ENCODE measurements at regions not wholly inside any gene's neighbourhood (a gene's known extent, or its start where the extent isn't known, plus 50 kb on each side); places are given as distances from the start of the nearest gene placed in this dataset.
A peak's percentile ranks its signal among the peaks of the same experiment; 100 is the strongest.

DNA sequence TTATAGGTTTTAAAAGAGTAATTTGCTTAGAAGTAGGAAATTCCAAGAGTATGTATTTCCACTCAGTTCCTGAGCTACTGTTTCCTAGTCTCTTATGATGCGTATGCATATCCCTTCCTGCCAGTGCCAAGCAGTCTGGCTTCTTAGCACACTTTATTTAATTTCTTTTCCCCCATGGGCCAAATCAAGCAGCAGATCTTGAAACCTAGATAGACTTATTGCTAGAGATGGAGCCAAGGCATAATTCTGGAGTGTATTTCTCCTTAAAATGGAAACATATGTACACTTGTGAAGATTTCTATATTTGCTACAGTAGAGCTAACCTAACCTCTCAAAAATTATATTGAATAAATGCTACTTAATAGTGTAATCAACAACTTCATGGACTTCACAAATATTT lies 2337.6 kb downstream of the PCDH7 start:
- H3K4me3 ChIP-seq (ENCODE audit: extremely low read depth, insufficient read depth, low read length, poor library complexity, severe bottlenecking) = no peak overlapping the region
- no peaks in the 10 kb centered on the region for H3K36me3 ChIP-seq (ENCODE audit: control insufficient read depth, insufficient read depth, low read length)
- H3K27ac ChIP-seq (ENCODE audit: low read depth, low read length, severe bottlenecking) = no peak overlapping the region
- WGBS, 2 experiments (ENCODE audit: insufficient coverage in 2 of 2) = 100% methylated on average over 1 of the region's 1 CpG; no CpG with 5 or more reads in 1 of the 2 experiments
- H3K4me1 ChIP-seq (ENCODE audit: control insufficient read depth, insufficient read depth, low read length, poor library complexity, severe bottlenecking) = no peaks in the 10 kb centered on the region
- H3K9me3 ChIP-seq (ENCODE audit: control insufficient read depth, low read length) = no peaks in the 10 kb centered on the region

DNA sequence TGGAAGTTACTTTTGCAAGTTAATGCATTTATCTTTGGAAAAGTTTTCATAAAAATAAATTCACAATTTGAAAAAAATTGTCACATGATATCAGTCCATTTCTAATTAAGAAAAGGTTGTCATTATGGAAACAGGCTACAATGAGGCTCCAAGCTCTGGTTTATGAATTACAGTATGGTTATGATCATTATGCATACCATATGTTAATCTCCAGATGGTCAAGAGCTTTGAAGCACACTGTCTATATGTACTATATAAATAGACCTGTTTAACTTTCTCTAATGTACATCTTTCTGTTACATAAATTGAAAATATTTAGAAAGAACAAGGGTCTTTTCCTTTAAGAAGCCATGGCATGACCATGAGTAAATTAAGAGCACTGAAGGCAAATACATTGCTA lies 2338.8 kb downstream of the PCDH7 start:
- peaks cover 4% of the 10 kb centered on the region for H3K4me1 ChIP-seq (ENCODE audit: control insufficient read depth, insufficient read depth, low read length, poor library complexity, severe bottlenecking)
- H3K4me3 ChIP-seq (ENCODE audit: extremely low read depth, insufficient read depth, low read length, poor library complexity, severe bottlenecking) = no peak overlapping the region
- no peaks in the 10 kb centered on the region for H3K9me3 ChIP-seq (ENCODE audit: control insufficient read depth, low read length)
- H3K27ac ChIP-seq (ENCODE audit: low read depth, low read length, severe bottlenecking) = no peak overlapping the region
- H3K36me3 ChIP-seq (ENCODE audit: control insufficient read depth, insufficient read depth, low read length) = no peaks in the 10 kb centered on the region

DNA sequence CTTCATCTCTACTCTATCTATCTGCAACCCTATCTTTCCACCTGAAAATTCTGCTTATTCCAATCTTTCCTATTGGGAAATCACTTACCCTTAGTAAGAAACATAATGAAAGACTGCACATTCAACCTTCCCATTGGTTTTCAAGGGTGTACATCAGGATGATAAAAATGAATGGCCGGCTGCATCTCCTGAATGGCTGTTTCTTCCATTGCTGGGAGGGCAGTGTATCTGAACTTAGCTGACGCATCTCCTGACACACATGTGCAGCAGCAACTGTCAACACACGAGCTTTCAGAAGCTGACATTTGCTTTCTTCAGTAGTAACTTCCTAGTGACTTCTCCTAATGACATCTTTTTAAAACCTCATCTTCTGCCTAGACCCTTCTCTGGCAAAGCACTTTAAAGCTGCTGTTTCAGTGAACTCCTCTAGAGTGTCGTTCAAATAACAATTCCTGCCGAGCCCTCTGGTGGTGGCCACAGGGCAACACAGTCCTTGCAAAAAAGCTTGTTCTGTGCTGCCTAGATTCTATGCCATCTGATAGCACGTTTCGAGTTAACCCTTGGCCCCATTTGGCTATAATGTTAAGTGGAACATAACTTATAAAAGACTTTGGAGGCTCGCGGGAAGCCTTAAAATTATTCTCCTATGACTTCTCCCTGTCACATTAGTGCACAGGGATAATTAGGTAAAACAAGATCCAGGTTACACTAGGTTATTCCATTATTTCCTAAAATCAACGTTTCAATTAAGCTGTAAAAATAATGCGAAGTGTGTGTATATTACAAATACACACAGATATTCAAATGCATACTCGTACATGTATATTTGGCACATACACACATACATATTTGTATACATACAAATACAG lies 2340.7 kb downstream of the PCDH7 start:
- 41 to 50% methylated on average over 5 of the region's 12 CpGs for WGBS, 2 experiments (ENCODE audit: insufficient coverage in 2 of 2)
- H3K4me3 ChIP-seq (ENCODE audit: extremely low read depth, insufficient read depth, low read length, poor library complexity, severe bottlenecking) = no peak overlapping the region
- H3K27ac ChIP-seq (ENCODE audit: low read depth, low read length, severe bottlenecking) = no peak overlapping the region
- peaks cover 5% of the 10 kb centered on the region for H3K4me1 ChIP-seq (ENCODE audit: control insufficient read depth, insufficient read depth, low read length, poor library complexity, severe bottlenecking)
- H3K9me3 ChIP-seq (ENCODE audit: control insufficient read depth, low read length) = no peaks in the 10 kb centered on the region
- H3K36me3 ChIP-seq (ENCODE audit: control insufficient read depth, insufficient read depth, low read length) = no peaks in the 10 kb centered on the region

DNA sequence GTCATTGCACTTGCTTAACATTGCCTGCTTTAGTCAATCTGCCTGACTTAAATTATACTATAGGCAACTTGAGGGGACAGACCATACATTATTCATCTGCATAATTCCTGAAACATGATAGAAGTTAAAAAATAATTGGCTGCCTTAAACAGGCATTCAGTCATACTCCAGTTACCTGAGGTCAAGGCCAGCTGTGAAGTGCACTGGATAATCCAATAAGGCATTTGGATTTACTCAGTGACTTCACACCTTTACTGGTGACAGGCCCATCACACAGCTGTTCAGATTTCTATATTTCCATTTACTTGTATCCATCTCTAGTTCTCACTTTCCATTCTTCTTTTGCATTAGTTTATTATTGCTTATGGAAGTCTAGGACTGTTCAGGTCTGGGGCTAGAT lies 2341.6 kb downstream of the PCDH7 start:
- Histone ChIP-seq H3K27ac (ENCODE audit: low read depth, low read length, severe bottlenecking) (no peak overlapping the region), H3K4me3 (ENCODE audit: extremely low read depth, insufficient read depth, low read length, poor library complexity, severe bottlenecking) (no peak overlapping the region)

DNA sequence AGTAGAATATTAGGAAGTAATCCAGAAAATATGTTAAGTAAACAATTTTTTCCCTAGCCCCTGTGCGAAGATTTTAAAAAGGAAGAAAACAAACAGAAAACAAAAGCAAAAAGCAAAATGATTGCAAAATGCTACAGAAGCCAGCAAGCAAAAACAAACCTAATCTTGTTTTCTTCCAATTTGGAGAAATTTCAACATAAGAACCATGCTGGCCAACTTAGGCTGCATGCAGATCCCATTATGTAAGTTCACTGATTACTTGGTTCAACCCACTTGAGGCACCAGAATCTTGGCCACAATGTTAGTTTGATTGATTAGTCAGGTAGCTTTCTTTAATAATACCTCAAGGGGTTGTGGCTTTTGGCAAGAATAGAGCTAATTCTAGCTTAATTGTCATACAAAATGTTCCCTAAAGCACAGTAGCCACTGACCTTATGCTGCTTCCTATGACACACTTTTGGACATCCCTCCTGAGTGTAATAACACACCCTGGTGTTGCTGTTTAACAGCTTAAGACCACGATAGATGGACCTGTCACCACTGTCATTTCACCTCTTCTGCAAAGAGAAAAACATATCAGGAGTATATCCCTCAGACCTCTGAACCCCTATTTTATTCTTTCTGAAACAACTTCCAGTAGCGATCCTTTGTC lies 2342.1 kb downstream of the PCDH7 start:
- WGBS, 2 experiments (ENCODE audit: insufficient coverage in 2 of 2) = 85 to 96% methylated on average over 2 of the region's 3 CpGs
- H3K9me3 ChIP-seq (ENCODE audit: control insufficient read depth, low read length) = no peaks in the 10 kb centered on the region
- peaks cover 5% of the 10 kb centered on the region for H3K4me1 ChIP-seq (ENCODE audit: control insufficient read depth, insufficient read depth, low read length, poor library complexity, severe bottlenecking)
- no peaks in the 10 kb centered on the region for H3K36me3 ChIP-seq (ENCODE audit: control insufficient read depth, insufficient read depth, low read length)
- no peak overlapping the region for H3K4me3 ChIP-seq (ENCODE audit: extremely low read depth, insufficient read depth, low read length, poor library complexity, severe bottlenecking)
- peak overlapping the region; percentile 79 for H3K27ac ChIP-seq (ENCODE audit: low read depth, low read length, severe bottlenecking)

More for the DNA sequence above, 2341.6 kb downstream of the PCDH7 start:
- Histone ChIP-seq H3K4me1 (ENCODE audit: control insufficient read depth, insufficient read depth, low read length, poor library complexity, severe bottlenecking) (peaks cover 5% of the 10 kb centered on the region), H3K9me3 (ENCODE audit: control insufficient read depth, low read length) (no peaks in the 10 kb centered on the region), H3K36me3 (ENCODE audit: control insufficient read depth, insufficient read depth, low read length) (no peaks in the 10 kb centered on the region)

DNA sequence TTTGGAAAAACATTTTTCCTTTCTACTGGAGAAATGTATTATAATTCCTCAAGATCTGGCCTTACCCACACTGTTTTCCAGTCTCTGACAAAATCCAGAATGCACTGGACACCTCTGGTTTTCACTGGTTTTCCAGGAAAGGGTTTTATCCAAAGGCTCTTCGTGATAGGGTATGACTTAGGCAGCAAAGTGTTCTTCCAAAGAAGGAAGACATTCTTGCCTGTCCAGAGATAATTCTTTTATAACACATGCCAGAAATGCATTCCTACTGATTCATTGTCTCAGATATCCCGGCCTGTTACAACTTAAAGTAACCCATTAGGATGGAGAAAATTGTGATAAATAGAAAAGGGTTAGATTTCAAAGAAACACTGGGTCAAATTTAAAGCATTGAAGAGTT lies 2343.1 kb downstream of the PCDH7 start:
- Histone ChIP-seq H3K9me3 (ENCODE audit: control insufficient read depth, low read length) (no peaks in the 10 kb centered on the region), H3K4me3 (ENCODE audit: extremely low read depth, insufficient read depth, low read length, poor library complexity, severe bottlenecking) (no peak overlapping the region), H3K27ac (ENCODE audit: low read depth, low read length, severe bottlenecking) (peak overlapping the region; percentile 79), H3K36me3 (ENCODE audit: control insufficient read depth, insufficient read depth, low read length) (no peaks in the 10 kb centered on the region), H3K4me1 (ENCODE audit: control insufficient read depth, insufficient read depth, low read length, poor library complexity, severe bottlenecking) (peaks cover 5% of the 10 kb centered on the region)
- 67 to 83% methylated on average over 1 of the region's 2 CpGs for WGBS, 2 experiments (ENCODE audit: insufficient coverage in 2 of 2)

DNA sequence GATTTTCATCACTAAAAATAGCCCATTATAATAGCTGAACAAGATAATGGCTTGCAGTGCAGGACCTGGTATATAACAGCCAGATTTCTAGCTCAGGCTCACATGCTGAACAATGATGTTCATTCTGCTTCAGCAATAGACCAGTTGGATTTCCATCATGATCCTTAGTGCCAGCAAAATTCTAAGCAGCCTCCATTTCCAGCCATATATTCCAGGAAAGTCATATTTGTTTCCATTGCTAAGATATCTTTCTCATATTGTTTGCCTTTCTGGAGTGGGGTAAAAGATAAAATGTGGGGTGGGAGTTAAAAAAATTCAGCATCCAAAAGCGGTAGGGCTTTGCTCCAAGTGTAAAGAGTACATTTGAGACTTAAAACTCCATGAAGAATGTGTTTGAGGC lies 2344.1 kb downstream of the PCDH7 start:
- Histone ChIP-seq H3K36me3 (ENCODE audit: control insufficient read depth, insufficient read depth, low read length) (no peaks in the 10 kb centered on the region), H3K4me1 (ENCODE audit: control insufficient read depth, insufficient read depth, low read length, poor library complexity, severe bottlenecking) (peaks cover 5% of the 10 kb centered on the region), H3K27ac (ENCODE audit: low read depth, low read length, severe bottlenecking) (no peak overlapping the region), H3K4me3 (ENCODE audit: extremely low read depth, insufficient read depth, low read length, poor library complexity, severe bottlenecking) (no peak overlapping the region), H3K9me3 (ENCODE audit: control insufficient read depth, low read length) (peaks cover 3% of the 10 kb centered on the region)
- 100% methylated on average over 1 of the region's 1 CpG; no CpG with 5 or more reads in 1 of the 2 experiments for whole genome bisulfite sequencing, 2 experiments (ENCODE audit: insufficient coverage in 2 of 2)

DNA sequence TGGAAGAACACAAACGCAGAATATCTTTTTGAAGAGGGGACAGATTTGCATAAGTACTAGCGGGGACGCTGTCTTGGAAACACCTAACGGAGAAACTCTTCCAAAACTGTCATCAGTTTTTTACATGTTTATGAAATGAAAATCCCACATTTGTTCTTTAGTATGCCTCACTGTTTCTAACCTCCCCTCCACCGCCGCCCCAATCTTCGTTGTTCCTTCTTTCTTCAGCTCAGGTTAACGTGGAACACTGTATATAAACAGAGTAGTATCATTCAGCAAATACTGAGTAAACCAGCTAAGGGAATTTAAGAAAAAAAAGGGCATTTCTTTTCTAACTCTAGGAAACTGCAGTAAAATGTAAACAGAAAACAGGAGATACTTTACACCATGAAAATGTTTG lies 2345.6 kb downstream of the PCDH7 start:
- Histone ChIP-seq H3K9me3 (ENCODE audit: control insufficient read depth, low read length) (peaks cover 13% of the 10 kb centered on the region), H3K4me3 (ENCODE audit: extremely low read depth, insufficient read depth, low read length, poor library complexity, severe bottlenecking) (no peak overlapping the region), H3K27ac (ENCODE audit: low read depth, low read length, severe bottlenecking) (no peak overlapping the region), H3K4me1 (ENCODE audit: control insufficient read depth, insufficient read depth, low read length, poor library complexity, severe bottlenecking) (peaks cover 5% of the 10 kb centered on the region), H3K36me3 (ENCODE audit: control insufficient read depth, insufficient read depth, low read length) (no peaks in the 10 kb centered on the region)
- WGBS, 2 experiments (ENCODE audit: insufficient coverage in 2 of 2) = 94 to 100% methylated on average over 3 to 4 of the region's 8 CpGs

DNA sequence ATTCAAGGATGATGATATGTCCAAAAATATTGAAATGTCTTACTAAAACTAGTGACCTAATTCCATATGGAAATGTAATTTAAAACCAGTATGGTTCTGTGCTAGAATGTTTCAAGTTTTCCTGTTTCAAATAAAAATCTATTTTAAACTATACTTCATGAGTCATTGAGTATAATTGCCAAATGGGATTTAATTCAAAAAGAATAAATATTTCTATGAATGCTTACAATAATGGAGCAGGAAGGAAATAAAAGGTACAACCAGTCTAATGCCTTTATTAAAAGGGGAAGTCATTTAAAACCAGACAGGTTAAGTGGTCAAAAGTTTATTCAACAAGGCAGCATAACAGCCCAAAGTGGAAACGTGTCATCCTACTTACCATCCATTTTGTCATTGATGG lies 2347.1 kb downstream of the PCDH7 start:
- WGBS, 2 experiments (ENCODE audit: insufficient coverage in 2 of 2) = no CpG with 5 or more reads among the region's 1 CpG
- H3K4me3 ChIP-seq (ENCODE audit: extremely low read depth, insufficient read depth, low read length, poor library complexity, severe bottlenecking) = no peak overlapping the region
- H3K4me1 ChIP-seq (ENCODE audit: control insufficient read depth, insufficient read depth, low read length, poor library complexity, severe bottlenecking) = peaks cover 10% of the 10 kb centered on the region
- H3K27ac ChIP-seq (ENCODE audit: low read depth, low read length, severe bottlenecking) = no peak overlapping the region
- no peaks in the 10 kb centered on the region for H3K36me3 ChIP-seq (ENCODE audit: control insufficient read depth, insufficient read depth, low read length)
- H3K9me3 ChIP-seq (ENCODE audit: control insufficient read depth, low read length) = peaks cover 13% of the 10 kb centered on the region

DNA sequence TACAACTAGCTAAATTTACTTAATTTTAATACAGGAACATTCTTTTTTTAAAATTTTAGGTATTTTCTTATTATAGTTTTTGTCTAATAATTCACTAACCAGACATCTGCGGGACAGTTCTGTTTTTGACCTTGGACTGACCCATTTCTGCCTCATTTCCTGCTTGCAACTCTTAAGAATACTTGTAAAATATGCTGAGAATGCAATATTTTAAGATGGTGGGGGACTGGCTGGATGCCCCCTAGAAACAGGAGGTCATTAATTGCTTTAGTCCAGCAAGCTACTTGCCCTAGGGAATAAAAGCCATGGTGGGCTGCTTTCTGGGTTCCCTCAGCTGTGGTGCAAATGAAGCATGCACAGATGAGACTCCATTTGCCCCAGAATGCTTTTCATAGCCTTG lies 2348.4 kb downstream of the PCDH7 start:
- Histone ChIP-seq H3K36me3 (ENCODE audit: control insufficient read depth, insufficient read depth, low read length) (no peaks in the 10 kb centered on the region), H3K9me3 (ENCODE audit: control insufficient read depth, low read length) (peaks cover 13% of the 10 kb centered on the region), H3K4me1 (ENCODE audit: control insufficient read depth, insufficient read depth, low read length, poor library complexity, severe bottlenecking) (peaks cover 13% of the 10 kb centered on the region), H3K27ac (ENCODE audit: low read depth, low read length, severe bottlenecking) (no peak overlapping the region), H3K4me3 (ENCODE audit: extremely low read depth, insufficient read depth, low read length, poor library complexity, severe bottlenecking) (no peak overlapping the region)
- no CpG with 5 or more reads among the region's 1 CpG for WGBS, 2 experiments (ENCODE audit: insufficient coverage in 2 of 2)

DNA sequence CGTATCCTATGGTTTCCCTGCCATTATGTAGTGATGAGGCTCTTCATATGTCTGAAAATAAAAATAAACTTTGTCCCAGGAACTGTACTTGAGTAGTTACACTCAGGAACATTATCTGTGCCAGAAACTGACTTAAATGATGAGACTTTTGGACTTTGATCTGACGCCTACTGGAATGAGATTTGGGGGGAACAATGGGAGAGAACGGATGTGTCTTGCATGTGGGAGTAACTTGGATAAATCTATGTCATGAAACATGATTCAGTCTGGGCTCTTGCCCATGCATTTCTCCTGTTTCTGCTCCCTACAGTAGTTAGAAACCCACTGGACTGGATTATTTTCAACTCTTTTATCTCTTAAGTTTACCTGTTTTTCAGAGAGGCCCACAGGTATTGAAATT lies 2351.4 kb downstream of the PCDH7 start:
- Histone ChIP-seq H3K36me3 (ENCODE audit: control insufficient read depth, insufficient read depth, low read length) (no peaks in the 10 kb centered on the region), H3K4me1 (ENCODE audit: control insufficient read depth, insufficient read depth, low read length, poor library complexity, severe bottlenecking) (peaks cover 11% of the 10 kb centered on the region), H3K9me3 (ENCODE audit: control insufficient read depth, low read length) (peaks cover 13% of the 10 kb centered on the region), H3K27ac (ENCODE audit: low read depth, low read length, severe bottlenecking) (no peak overlapping the region), H3K4me3 (ENCODE audit: extremely low read depth, insufficient read depth, low read length, poor library complexity, severe bottlenecking) (no peak overlapping the region)
- WGBS, 2 experiments (ENCODE audit: insufficient coverage in 2 of 2) = 67% methylated on average over 1 of the region's 3 CpGs; no CpG with 5 or more reads in 1 of the 2 experiments

Measured in mesodermal cell (in vitro differentiated cells).